HEK293 (cell line): ENCODE measurements at regions not wholly inside any gene's neighbourhood (a gene's known extent, or its start where the extent isn't known, plus 50 kb on each side); places are given as distances from the start of the nearest gene placed in this dataset.

Source experiments
- REPIN1 ChIP-seq: fragments of 450-650 bp; formaldehyde crosslinking; IDR thresholded peaks from 2 replicates; pipeline ENCODE4 v1.5.1; 2017; ENCODE audit warnings: missing biosample characterization, missing genetic modification characterization, low read depth
- YY1 ChIP-seq: fragments of 450-650 bp; formaldehyde crosslinking; IDR thresholded peaks from 2 replicates; pipeline ENCODE4 v1.5.1; 2018; ENCODE audit warnings: missing biosample characterization, missing genetic modification characterization
- ZBTB20 ChIP-seq: fragments of 450-650 bp; formaldehyde crosslinking; IDR thresholded peaks from 2 replicates; pipeline ENCODE4 v1.5.1; 2016; ENCODE audit warnings: missing biosample characterization, missing genetic modification characterization
- ZBTB7A ChIP-seq: fragments of 450-650 bp; formaldehyde crosslinking; IDR thresholded peaks from 2 replicates; pipeline ENCODE4 v1.5.1; 2016; ENCODE audit warnings: low read depth, missing biosample characterization, missing genetic modification characterization
- ZIC2 ChIP-seq: fragments of 450-650 bp; formaldehyde crosslinking; IDR thresholded peaks from 2 replicates; pipeline ENCODE4 v1.5.1; 2016; ENCODE audit warnings: missing biosample characterization, missing genetic modification characterization
- ZNF266 ChIP-seq: fragments of 450-650 bp; formaldehyde crosslinking; IDR thresholded peaks from 2 replicates; pipeline ENCODE4 v1.5.1; 2016; ENCODE audit warnings: missing biosample characterization, missing genetic modification characterization, low read depth
- ZNF350 ChIP-seq: fragments of 450-650 bp; formaldehyde crosslinking; IDR thresholded peaks from 2 replicates; pipeline ENCODE4 v1.5.0; 2017; ENCODE audit warnings: missing biosample characterization, mild to moderate bottlenecking, missing genetic modification characterization
- ZSCAN30 ChIP-seq: fragments of 450-650 bp; IDR thresholded peaks from 2 replicates; pipeline ENCODE4 v1.5.1; 2018; ENCODE audit warnings: missing biosample characterization, mild to moderate bottlenecking, missing genetic modification characterization, moderate library complexity
- TF ChIP-seq, protein P1 (sequence below): fragments of 450-650 bp; formaldehyde crosslinking; IDR thresholded peaks from 2 replicates; pipeline ENCODE4 v1.5.1; 2016; ENCODE audit warnings: missing biosample characterization, missing genetic modification characterization
- TF ChIP-seq, protein P2 (sequence below): fragments of 450-650 bp; formaldehyde crosslinking; IDR thresholded peaks from 2 replicates; pipeline ENCODE4 v1.5.1; 2016; ENCODE audit warnings: missing biosample characterization, missing genetic modification characterization
- TF ChIP-seq, protein P3 (sequence below): fragments of 450-650 bp; formaldehyde crosslinking; IDR thresholded peaks from 2 replicates; pipeline ENCODE4 v1.5.1; 2016; ENCODE audit warnings: missing biosample characterization, missing genetic modification characterization
- TF ChIP-seq, protein P4 (sequence below): fragments of 450-650 bp; formaldehyde crosslinking; IDR thresholded peaks from 2 replicates; pipeline ENCODE4 v1.5.1; 2016; ENCODE audit warnings: missing biosample characterization, missing genetic modification characterization
- TF ChIP-seq, protein P5 (sequence below): fragments of 450-650 bp; IDR thresholded peaks from 2 replicates; pipeline ENCODE4 v1.5.1; 2018; ENCODE audit warnings: missing biosample characterization, missing genetic modification characterization
- TF ChIP-seq, protein P6 (sequence below): fragments of 450-650 bp; formaldehyde crosslinking; IDR thresholded peaks from 2 replicates; pipeline ENCODE4 v1.5.1; 2017; ENCODE audit warnings: missing biosample characterization, missing genetic modification characterization

DNA sequence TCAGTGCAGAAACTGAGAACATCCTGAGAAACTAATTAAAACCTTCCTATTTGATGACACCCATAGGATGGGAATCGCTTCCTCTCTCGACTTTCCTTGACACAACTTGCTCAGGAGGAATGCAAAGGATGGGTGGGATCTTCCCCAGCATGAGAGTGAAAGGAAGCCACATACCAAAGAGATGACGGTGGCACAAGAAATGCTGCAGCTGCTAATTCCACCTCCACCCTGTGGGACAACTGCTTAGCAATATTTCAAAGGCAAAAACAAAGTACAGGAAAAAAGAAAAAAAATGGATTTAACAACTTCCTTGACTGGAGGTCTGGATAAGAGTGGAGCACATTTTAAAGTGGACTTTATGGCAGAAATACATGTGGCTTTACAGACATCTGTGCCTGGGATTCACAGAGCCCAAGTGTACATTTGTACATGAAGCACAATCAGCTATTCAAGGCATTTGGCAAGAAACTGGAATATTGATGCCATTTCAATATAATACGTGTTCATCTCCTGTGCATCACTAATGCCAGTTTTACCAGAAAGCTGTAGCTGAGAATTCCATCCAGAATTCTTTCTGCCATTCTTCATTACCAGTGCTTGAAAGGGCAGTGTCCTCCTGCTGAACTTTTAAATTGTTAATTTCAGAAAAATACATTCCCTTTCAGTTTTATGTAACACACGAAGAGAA, 359.2 kb upstream of the ACTBL2 start:
- TF ChIP-seq YY1 (tag by site-specific recombination), result no peak
- TF ChIP-seq ZBTB20 (tag by site-specific recombination), result no peak
- TF ChIP-seq ZBTB7A (tag by site-specific recombination), result no peak
- TF ChIP-seq, protein P1, sequence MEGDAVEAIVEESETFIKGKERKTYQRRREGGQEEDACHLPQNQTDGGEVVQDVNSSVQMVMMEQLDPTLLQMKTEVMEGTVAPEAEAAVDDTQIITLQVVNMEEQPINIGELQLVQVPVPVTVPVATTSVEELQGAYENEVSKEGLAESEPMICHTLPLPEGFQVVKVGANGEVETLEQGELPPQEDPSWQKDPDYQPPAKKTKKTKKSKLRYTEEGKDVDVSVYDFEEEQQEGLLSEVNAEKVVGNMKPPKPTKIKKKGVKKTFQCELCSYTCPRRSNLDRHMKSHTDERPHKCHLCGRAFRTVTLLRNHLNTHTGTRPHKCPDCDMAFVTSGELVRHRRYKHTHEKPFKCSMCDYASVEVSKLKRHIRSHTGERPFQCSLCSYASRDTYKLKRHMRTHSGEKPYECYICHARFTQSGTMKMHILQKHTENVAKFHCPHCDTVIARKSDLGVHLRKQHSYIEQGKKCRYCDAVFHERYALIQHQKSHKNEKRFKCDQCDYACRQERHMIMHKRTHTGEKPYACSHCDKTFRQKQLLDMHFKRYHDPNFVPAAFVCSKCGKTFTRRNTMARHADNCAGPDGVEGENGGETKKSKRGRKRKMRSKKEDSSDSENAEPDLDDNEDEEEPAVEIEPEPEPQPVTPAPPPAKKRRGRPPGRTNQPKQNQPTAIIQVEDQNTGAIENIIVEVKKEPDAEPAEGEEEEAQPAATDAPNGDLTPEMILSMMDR, result no peak
- TF ChIP-seq, protein P2, sequence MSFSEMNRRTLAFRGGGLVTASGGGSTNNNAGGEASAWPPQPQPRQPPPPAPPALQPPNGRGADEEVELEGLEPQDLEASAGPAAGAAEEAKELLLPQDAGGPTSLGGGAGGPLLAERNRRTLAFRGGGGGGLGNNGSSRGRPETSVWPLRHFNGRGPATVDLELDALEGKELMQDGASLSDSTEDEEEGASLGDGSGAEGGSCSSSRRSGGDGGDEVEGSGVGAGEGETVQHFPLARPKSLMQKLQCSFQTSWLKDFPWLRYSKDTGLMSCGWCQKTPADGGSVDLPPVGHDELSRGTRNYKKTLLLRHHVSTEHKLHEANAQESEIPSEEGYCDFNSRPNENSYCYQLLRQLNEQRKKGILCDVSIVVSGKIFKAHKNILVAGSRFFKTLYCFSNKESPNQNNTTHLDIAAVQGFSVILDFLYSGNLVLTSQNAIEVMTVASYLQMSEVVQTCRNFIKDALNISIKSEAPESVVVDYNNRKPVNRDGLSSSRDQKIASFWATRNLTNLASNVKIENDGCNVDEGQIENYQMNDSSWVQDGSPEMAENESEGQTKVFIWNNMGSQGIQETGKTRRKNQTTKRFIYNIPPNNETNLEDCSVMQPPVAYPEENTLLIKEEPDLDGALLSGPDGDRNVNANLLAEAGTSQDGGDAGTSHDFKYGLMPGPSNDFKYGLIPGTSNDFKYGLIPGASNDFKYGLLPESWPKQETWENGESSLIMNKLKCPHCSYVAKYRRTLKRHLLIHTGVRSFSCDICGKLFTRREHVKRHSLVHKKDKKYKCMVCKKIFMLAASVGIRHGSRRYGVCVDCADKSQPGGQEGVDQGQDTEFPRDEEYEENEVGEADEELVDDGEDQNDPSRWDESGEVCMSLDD, result no peak
- TF ChIP-seq ZNF266, result no peak
- TF ChIP-seq, protein P3, sequence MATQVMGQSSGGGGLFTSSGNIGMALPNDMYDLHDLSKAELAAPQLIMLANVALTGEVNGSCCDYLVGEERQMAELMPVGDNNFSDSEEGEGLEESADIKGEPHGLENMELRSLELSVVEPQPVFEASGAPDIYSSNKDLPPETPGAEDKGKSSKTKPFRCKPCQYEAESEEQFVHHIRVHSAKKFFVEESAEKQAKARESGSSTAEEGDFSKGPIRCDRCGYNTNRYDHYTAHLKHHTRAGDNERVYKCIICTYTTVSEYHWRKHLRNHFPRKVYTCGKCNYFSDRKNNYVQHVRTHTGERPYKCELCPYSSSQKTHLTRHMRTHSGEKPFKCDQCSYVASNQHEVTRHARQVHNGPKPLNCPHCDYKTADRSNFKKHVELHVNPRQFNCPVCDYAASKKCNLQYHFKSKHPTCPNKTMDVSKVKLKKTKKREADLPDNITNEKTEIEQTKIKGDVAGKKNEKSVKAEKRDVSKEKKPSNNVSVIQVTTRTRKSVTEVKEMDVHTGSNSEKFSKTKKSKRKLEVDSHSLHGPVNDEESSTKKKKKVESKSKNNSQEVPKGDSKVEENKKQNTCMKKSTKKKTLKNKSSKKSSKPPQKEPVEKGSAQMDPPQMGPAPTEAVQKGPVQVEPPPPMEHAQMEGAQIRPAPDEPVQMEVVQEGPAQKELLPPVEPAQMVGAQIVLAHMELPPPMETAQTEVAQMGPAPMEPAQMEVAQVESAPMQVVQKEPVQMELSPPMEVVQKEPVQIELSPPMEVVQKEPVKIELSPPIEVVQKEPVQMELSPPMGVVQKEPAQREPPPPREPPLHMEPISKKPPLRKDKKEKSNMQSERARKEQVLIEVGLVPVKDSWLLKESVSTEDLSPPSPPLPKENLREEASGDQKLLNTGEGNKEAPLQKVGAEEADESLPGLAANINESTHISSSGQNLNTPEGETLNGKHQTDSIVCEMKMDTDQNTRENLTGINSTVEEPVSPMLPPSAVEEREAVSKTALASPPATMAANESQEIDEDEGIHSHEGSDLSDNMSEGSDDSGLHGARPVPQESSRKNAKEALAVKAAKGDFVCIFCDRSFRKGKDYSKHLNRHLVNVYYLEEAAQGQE (tag by site-specific recombination), result no peak
- TF ChIP-seq, protein P4, sequence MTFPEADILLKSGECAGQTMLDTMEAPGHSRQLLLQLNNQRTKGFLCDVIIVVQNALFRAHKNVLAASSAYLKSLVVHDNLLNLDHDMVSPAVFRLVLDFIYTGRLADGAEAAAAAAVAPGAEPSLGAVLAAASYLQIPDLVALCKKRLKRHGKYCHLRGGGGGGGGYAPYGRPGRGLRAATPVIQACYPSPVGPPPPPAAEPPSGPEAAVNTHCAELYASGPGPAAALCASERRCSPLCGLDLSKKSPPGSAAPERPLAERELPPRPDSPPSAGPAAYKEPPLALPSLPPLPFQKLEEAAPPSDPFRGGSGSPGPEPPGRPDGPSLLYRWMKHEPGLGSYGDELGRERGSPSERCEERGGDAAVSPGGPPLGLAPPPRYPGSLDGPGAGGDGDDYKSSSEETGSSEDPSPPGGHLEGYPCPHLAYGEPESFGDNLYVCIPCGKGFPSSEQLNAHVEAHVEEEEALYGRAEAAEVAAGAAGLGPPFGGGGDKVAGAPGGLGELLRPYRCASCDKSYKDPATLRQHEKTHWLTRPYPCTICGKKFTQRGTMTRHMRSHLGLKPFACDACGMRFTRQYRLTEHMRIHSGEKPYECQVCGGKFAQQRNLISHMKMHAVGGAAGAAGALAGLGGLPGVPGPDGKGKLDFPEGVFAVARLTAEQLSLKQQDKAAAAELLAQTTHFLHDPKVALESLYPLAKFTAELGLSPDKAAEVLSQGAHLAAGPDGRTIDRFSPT (tag by site-specific recombination), result no peak
- TF ChIP-seq, protein P5, sequence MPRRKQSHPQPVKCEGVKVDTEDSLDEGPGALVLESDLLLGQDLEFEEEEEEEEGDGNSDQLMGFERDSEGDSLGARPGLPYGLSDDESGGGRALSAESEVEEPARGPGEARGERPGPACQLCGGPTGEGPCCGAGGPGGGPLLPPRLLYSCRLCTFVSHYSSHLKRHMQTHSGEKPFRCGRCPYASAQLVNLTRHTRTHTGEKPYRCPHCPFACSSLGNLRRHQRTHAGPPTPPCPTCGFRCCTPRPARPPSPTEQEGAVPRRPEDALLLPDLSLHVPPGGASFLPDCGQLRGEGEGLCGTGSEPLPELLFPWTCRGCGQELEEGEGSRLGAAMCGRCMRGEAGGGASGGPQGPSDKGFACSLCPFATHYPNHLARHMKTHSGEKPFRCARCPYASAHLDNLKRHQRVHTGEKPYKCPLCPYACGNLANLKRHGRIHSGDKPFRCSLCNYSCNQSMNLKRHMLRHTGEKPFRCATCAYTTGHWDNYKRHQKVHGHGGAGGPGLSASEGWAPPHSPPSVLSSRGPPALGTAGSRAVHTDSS (tag by site-specific recombination), result no peak
- TF ChIP-seq ZSCAN30, result no peak
- TF ChIP-seq, protein P6, sequence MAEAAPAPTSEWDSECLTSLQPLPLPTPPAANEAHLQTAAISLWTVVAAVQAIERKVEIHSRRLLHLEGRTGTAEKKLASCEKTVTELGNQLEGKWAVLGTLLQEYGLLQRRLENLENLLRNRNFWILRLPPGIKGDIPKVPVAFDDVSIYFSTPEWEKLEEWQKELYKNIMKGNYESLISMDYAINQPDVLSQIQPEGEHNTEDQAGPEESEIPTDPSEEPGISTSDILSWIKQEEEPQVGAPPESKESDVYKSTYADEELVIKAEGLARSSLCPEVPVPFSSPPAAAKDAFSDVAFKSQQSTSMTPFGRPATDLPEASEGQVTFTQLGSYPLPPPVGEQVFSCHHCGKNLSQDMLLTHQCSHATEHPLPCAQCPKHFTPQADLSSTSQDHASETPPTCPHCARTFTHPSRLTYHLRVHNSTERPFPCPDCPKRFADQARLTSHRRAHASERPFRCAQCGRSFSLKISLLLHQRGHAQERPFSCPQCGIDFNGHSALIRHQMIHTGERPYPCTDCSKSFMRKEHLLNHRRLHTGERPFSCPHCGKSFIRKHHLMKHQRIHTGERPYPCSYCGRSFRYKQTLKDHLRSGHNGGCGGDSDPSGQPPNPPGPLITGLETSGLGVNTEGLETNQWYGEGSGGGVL (tag by site-specific recombination), result no peak
- no peak for TF ChIP-seq ZIC2 (tag by site-specific recombination)
- no peak for TF ChIP-seq REPIN1
- TF ChIP-seq ZNF350 (tag by site-specific recombination), result no peak
